D721Med (cell line): ENCODE measurements at regions not wholly inside any gene's neighbourhood (a gene's known extent, or its start where the extent isn't known, plus 50 kb on each side); places are given as distances from the start of the nearest gene placed in this dataset.

Experiments used
- DNase-seq: peaks from one replicate; pipeline ENCODE4 v3.0.0; 2011; ENCODE audit warnings: low spot score; ENCODE audit not compliant: insufficient read length
- FAIRE-seq: peaks from 2 replicates; lab custom pipeline; 2011; peaks lifted over from hg19 to GRCh38; lab: Jason Lieb, UNC
- CTCF ChIP-seq: IDR thresholded peaks from 2 replicates; pipeline ENCODE4 v1.5.1; 2012; ENCODE audit warnings: mild to moderate bottlenecking, control low read depth; ENCODE audit not compliant: insufficient read depth; ENCODE audit errors: missing control alignments

- FAIRE-seq (no peak), DNase-seq (no peak)
- no peak for TF ChIP-seq CTCF
Observed at GRCh38 chr3:20400686-20401085, 214.7 kb upstream of the SGO1 start.

- no peak for TF ChIP-seq CTCF
- FAIRE-seq, result no peak
- DNase-seq, result no peak
Observed at GRCh38 chr3:20400281-20400680, 214.3 kb upstream of the SGO1 start.

DNA sequence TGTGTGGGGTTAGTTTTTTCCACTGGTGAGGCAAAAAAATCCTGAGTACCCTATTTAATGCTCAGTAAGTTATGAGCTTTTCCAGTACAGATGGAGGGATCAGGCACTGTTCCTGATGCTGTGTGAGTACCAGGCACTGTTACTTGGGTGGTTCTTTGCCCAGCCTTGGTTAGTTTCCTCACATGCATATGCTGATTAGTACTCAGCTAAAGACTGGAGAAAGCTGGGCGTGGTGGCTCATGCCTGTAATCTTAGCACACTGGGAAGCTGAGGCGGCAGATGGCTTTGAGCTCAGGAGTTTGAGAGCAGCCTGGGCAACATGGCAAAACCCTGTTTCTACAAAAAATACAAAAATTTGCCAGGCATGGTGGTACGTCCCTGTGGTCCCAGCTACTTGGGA is 210.3 kb upstream of the SGO1 start:
- DNase-seq (no peak), FAIRE-seq (no peak)
- no peak for TF ChIP-seq CTCF

- no peak for DNase-seq
- TF ChIP-seq CTCF, result no peak
- no peak for FAIRE-seq
Observed at GRCh38 chr3:20395692-20396091, 209.7 kb upstream of the SGO1 start.

GRCh38 chr3:20394243-20394642 is 208.2 kb upstream of the SGO1 start:
- no peak for DNase-seq
- no peak for TF ChIP-seq CTCF
- FAIRE-seq, result no peak

- TF ChIP-seq CTCF, result no peak
- FAIRE-seq (no peak), DNase-seq (no peak)
Observed at GRCh38 chr3:20391644-20392043, 205.6 kb upstream of the SGO1 start.

- no peak for FAIRE-seq
- TF ChIP-seq CTCF, result no peak
Observed at GRCh38 chr3:20388971-20389370, 203.0 kb upstream of the SGO1 start.

More at GRCh38 chr3:20388971-20389370, 203.0 kb upstream of the SGO1 start:
- no peak for DNase-seq
